SK-N-DZ (cell line): ENCODE measurements at regions not wholly inside any gene's neighbourhood (a gene's known extent, or its start where the extent isn't known, plus 50 kb on each side); places are given as distances from the start of the nearest gene placed in this dataset.

Source experiments
- DNase-seq: peaks from one replicate; pipeline ENCODE4 v3.0.0-alpha.2; 2015; ENCODE audit warnings: low spot score

GRCh38 chr13:50574731-50575130 lies 268.8 kb downstream of the DLEU7 start:
- DNase-seq = no peak

GRCh38 chr13:50575138-50575537 lies 268.4 kb downstream of the DLEU7 start:
- no peak for DNase-seq

- no peak for DNase-seq
These were observed 267.3 kb downstream of the DLEU7 start for GRCh38 chr13:50576156-50576555.

- DNase-seq = no peak
These were observed 265.7 kb downstream of the DLEU7 start for GRCh38 chr13:50577806-50578205.

- no peak for DNase-seq
These were observed 262.7 kb downstream of the DLEU7 start for GRCh38 chr13:50580684-50581305.

GRCh38 chr13:50581586-50582196 lies 261.8 kb downstream of the DLEU7 start:
- no peak for DNase-seq

GRCh38 chr13:50584856-50585580 lies 258.5 kb downstream of the DLEU7 start:
- no peak for DNase-seq

- no peak for DNase-seq
These were observed 257.6 kb downstream of the DLEU7 start for GRCh38 chr13:50585674-50586413.

GRCh38 chr13:50586414-50587083 lies 256.9 kb downstream of the DLEU7 start:
- no peak for DNase-seq

GRCh38 chr13:50587115-50587514 lies 256.4 kb downstream of the DLEU7 start:
- DNase-seq = no peak

- DNase-seq = no peak
These were observed 255.7 kb downstream of the DLEU7 start for GRCh38 chr13:50587645-50588373.

- no peak for DNase-seq
These were observed 254.9 kb downstream of the DLEU7 start for GRCh38 chr13:50588491-50589130.

- no peak for DNase-seq
These were observed 254.4 kb downstream of the DLEU7 start for GRCh38 chr13:50589139-50589538.

GRCh38 chr13:50589651-50590054 lies 253.8 kb downstream of the DLEU7 start:
- no peak for DNase-seq

- no peak for DNase-seq
These were observed 250.9 kb downstream of the DLEU7 start for GRCh38 chr13:50592412-50593155.

- DNase-seq = no peak
These were observed 250.3 kb downstream of the DLEU7 start for GRCh38 chr13:50593207-50593606.

GRCh38 chr13:50594276-50595051 lies 249.0 kb downstream of the DLEU7 start:
- no peak for DNase-seq

GRCh38 chr13:50595196-50595595 lies 248.3 kb downstream of the DLEU7 start:
- no peak for DNase-seq

GRCh38 chr13:50596156-50596555 lies 247.3 kb downstream of the DLEU7 start:
- DNase-seq = no peak
